Nephron progenitor cell (in vitro differentiated cells): ENCODE measurements at regions not wholly inside any gene's neighbourhood (a gene's known extent, or its start where the extent isn't known, plus 50 kb on each side); places are given as distances from the start of the nearest gene placed in this dataset.

Experiments
- DNase-seq: peaks from one replicate; pipeline ENCODE4 v3.0.0; 2021
- H3K27ac Mint-ChIP-seq: 2 replicates; pipeline ENCODE4 v1.8.0; 2021; ENCODE audit warnings: mild to moderate bottlenecking, moderate library complexity, mixed read lengths
- H3K27me3 Mint-ChIP-seq: 2 replicates; pipeline ENCODE4 v1.8.0; 2021; ENCODE audit warnings: mild to moderate bottlenecking, low read depth, mixed read lengths; ENCODE audit not compliant: poor library complexity
- H3K36me3 Mint-ChIP-seq: 2 replicates; pipeline ENCODE4 v1.8.0; 2021; ENCODE audit warnings: low read depth, mixed read lengths
- H3K4me1 Mint-ChIP-seq: 2 replicates; pipeline ENCODE4 v1.8.0; 2021; ENCODE audit warnings: mixed read lengths
- H3K4me3 Mint-ChIP-seq: 2 replicates; pipeline ENCODE4 v1.8.0; 2021; ENCODE audit warnings: mild to moderate bottlenecking, moderate library complexity, mixed read lengths
- H3K9me3 Mint-ChIP-seq: 2 replicates; pipeline ENCODE4 v1.8.0; 2021; ENCODE audit warnings: mild to moderate bottlenecking, moderate library complexity, mixed read lengths
- CTCF ChIP-seq: fragments of 200-600 bp; sonication (generic); IDR thresholded peaks from 2 replicates; pipeline ENCODE4 v1.5.0; 2021; ENCODE audit warnings: antibody characterized with exemption

GRCh38 chr18:41297740-41298139 lies 657.3 kb upstream of the PIK3C3 start:
- H3K36me3 Mint-ChIP-seq, result peaks cover 20% of the 10 kb centered on the region
- no peak for DNase-seq
- no peaks in the 10 kb centered on the region for H3K27me3 Mint-ChIP-seq
- H3K9me3 Mint-ChIP-seq, result peaks cover 20% of the 10 kb centered on the region
- TF ChIP-seq CTCF, result no peak
- H3K4me1 Mint-ChIP-seq, result no peaks in the 10 kb centered on the region
- H3K4me3 Mint-ChIP-seq, result no peak overlapping the region
- H3K27ac Mint-ChIP-seq, result no peak overlapping the region

DNA sequence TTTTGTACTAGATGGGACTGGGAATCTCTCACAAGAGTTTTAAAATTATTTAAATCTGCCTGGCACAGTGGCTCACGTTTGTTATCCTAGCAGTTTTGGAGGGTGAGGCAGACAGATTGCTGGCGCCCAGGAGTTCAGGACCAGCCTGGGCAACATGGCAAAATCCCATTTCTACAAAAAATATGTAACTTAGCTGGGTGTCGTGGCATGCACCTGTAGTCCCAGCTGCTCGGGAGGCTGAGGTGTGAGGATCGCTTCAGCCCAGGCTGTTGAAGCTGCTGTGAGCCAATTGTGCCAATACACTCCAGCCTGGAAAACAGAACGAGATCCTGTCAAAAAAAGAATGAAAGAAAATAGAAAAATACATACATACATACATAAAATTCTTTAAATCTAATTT lies 685.7 kb upstream of the PIK3C3 start:
- peaks cover 9% of the 10 kb centered on the region for H3K27me3 Mint-ChIP-seq
- H3K27ac Mint-ChIP-seq, result no peak overlapping the region
- peaks cover 36% of the 10 kb centered on the region for H3K4me1 Mint-ChIP-seq
- no peaks in the 10 kb centered on the region for H3K9me3 Mint-ChIP-seq
- TF ChIP-seq CTCF, result no peak
- no peaks in the 10 kb centered on the region for H3K36me3 Mint-ChIP-seq
- no peak overlapping the region for H3K4me3 Mint-ChIP-seq
- DNase-seq, result no peak

DNA sequence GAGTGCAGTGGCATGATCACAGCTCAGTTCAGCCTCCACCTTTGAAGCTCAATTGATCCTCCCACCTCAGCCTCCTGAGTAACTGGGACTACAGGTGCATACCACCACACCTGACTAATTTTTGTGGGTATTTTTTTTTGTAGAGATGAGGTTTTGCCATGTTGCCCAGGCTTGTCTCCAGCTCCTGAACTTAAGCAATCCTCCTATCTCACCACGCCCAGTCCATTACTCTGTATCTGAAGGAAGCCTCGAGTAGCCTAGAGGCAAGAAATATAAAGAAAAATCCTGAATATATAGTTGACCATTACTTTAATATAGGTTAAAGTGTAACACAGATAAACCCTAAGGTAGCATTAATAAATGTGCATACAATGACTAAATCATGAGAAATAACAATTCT lies 686.8 kb upstream of the PIK3C3 start:
- no peak overlapping the region for H3K4me3 Mint-ChIP-seq
- peaks cover 35% of the 10 kb centered on the region for H3K4me1 Mint-ChIP-seq
- TF ChIP-seq CTCF, result no peak
- peaks cover 6% of the 10 kb centered on the region for H3K27me3 Mint-ChIP-seq
- H3K36me3 Mint-ChIP-seq, result no peaks in the 10 kb centered on the region
- DNase-seq, result no peak
- H3K9me3 Mint-ChIP-seq, result no peaks in the 10 kb centered on the region
- H3K27ac Mint-ChIP-seq, result no peak overlapping the region

DNA sequence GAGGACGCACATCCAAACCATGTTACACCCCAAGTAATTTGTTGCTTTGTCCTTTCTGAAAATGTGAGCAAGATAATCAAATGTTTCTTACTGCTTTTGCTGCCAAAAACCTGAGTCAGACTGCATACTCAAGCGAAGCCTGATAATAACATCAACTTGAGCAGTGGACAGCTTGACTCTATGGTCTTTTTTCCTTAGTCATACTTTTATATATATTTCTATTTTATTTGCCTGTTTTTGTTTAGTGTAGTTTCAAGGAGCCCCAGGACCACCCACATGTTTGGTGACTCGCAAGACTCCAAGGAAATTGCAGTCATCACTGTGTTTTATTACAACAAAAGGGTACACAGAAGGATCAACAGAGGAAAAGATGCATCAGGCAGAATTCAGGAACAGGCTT lies 688.4 kb upstream of the PIK3C3 start:
- peaks cover 4% of the 10 kb centered on the region for H3K27me3 Mint-ChIP-seq
- H3K9me3 Mint-ChIP-seq, result no peaks in the 10 kb centered on the region
- H3K4me3 Mint-ChIP-seq, result no peak overlapping the region
- DNase-seq, result no peak
- H3K27ac Mint-ChIP-seq, result peak overlapping the region; percentile 66
- H3K4me1 Mint-ChIP-seq, result peaks cover 35% of the 10 kb centered on the region
- H3K36me3 Mint-ChIP-seq, result no peaks in the 10 kb centered on the region
- TF ChIP-seq CTCF, result no peak

DNA sequence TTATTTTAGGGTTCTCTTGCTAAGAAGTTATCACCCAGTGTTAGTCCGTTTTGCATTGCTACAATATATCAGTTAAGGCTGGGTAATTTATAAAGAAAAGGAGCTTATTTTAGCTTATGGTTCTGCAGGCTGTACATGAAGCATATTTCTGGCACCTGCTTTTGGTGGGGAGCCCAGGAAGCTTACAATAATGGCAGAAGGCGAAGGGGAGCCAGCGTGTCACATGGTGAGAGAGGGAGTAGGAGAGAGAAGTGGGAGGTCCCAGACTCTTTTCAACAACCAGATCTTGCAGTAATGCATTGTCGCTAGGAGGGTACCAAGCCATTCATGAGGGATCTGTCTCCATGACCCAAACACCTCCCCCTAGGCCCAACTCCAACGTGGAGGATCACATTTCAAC lies 688.8 kb upstream of the PIK3C3 start:
- H3K9me3 Mint-ChIP-seq, result no peaks in the 10 kb centered on the region
- no peak overlapping the region for H3K4me3 Mint-ChIP-seq
- TF ChIP-seq CTCF, result no peak
- DNase-seq, result no peak
- peaks cover 35% of the 10 kb centered on the region for H3K4me1 Mint-ChIP-seq
- no peak overlapping the region for H3K27ac Mint-ChIP-seq
- no peaks in the 10 kb centered on the region for H3K36me3 Mint-ChIP-seq
- peaks cover 4% of the 10 kb centered on the region for H3K27me3 Mint-ChIP-seq

- peaks cover 7% of the 10 kb centered on the region for H3K27me3 Mint-ChIP-seq
- no peaks in the 10 kb centered on the region for H3K9me3 Mint-ChIP-seq
- H3K4me1 Mint-ChIP-seq, result peaks cover 30% of the 10 kb centered on the region
These were observed 690.0 kb upstream of the PIK3C3 start for GRCh38 chr18:41265047-41265446.

More at GRCh38 chr18:41265047-41265446, 690.0 kb upstream of the PIK3C3 start:
- DNase-seq, result no peak
- H3K4me3 Mint-ChIP-seq, result no peak overlapping the region
- H3K27ac Mint-ChIP-seq, result no peak overlapping the region
- no peak for TF ChIP-seq CTCF
- H3K36me3 Mint-ChIP-seq, result no peaks in the 10 kb centered on the region
